Mesothelial cell of epicardium (in vitro differentiated cells): ENCODE measurements at regions not wholly inside any gene's neighbourhood (a gene's known extent, or its start where the extent isn't known, plus 50 kb on each side); places are given as distances from the start of the nearest gene placed in this dataset.
"Not testable (repeated sequence)": the region's sequence is repeated elsewhere in the genome, so short reads cannot be mapped to it uniquely, and the experiment has no call there.

Experiments
- DNase-seq, 2 experiments: peaks; one replicate each; pipeline ENCODE4 v3.0.0; 2021; ENCODE audit warnings: low spot score in 2 of 2; ENCODE audit not compliant: unreplicated experiment in 2 of 2
- H3K27ac Mint-ChIP-seq: 2 replicates; pipeline ENCODE4 v1.8.0; 2021; ENCODE audit warnings: mixed read lengths
- H3K27me3 Mint-ChIP-seq: 2 replicates; pipeline ENCODE4 v1.8.0; 2021; ENCODE audit warnings: low read depth, mixed read lengths
- H3K36me3 Mint-ChIP-seq: 2 replicates; pipeline ENCODE4 v1.8.0; 2021; ENCODE audit warnings: mixed read lengths
- H3K4me1 Mint-ChIP-seq: 2 replicates; pipeline ENCODE4 v1.8.0; 2021; ENCODE audit warnings: mixed read lengths
- H3K4me3 Mint-ChIP-seq: 2 replicates; pipeline ENCODE4 v1.8.0; 2021; ENCODE audit warnings: mild to moderate bottlenecking, moderate library complexity, mixed read lengths
- H3K9me3 Mint-ChIP-seq: 2 replicates; pipeline ENCODE4 v1.8.0; 2021; ENCODE audit warnings: mixed read lengths
- TF ChIP-seq, protein P1 (sequence below): fragments of 200-600 bp; sonication (generic); IDR thresholded peaks from one replicate; pipeline ENCODE4 v1.5.0; 2021; ENCODE audit warnings: antibody characterized with exemption; ENCODE audit not compliant: unreplicated experiment

DNA sequence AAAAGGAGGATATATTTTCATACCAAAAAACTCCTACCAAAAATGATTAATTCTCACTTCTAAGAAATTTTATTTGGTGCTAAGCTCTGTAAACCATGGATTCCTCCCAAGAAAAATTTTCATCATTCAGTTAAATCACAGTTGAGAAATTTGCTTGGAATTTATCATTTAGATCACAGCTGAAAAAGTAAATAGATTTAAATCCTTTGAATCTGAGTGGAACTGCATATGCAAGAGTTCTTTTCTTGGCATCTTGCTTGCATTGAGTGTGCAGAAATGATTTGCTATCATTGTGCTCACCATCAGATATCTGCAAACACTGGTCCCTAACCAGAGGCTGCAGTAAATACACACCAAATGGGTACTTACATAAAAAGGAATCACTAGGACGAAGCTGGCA lies 836.1 kb upstream of the CDH6 start:
- no peaks in the 10 kb centered on the region for H3K36me3 Mint-ChIP-seq
- no peaks in the 10 kb centered on the region for H3K4me1 Mint-ChIP-seq
- H3K27ac Mint-ChIP-seq, result no peak overlapping the region
- TF ChIP-seq, protein P1, sequence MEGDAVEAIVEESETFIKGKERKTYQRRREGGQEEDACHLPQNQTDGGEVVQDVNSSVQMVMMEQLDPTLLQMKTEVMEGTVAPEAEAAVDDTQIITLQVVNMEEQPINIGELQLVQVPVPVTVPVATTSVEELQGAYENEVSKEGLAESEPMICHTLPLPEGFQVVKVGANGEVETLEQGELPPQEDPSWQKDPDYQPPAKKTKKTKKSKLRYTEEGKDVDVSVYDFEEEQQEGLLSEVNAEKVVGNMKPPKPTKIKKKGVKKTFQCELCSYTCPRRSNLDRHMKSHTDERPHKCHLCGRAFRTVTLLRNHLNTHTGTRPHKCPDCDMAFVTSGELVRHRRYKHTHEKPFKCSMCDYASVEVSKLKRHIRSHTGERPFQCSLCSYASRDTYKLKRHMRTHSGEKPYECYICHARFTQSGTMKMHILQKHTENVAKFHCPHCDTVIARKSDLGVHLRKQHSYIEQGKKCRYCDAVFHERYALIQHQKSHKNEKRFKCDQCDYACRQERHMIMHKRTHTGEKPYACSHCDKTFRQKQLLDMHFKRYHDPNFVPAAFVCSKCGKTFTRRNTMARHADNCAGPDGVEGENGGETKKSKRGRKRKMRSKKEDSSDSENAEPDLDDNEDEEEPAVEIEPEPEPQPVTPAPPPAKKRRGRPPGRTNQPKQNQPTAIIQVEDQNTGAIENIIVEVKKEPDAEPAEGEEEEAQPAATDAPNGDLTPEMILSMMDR, result no peak
- DNase-seq, result no peak
- H3K4me3 Mint-ChIP-seq, result no peak overlapping the region
- H3K9me3 Mint-ChIP-seq, result peaks cover 15% of the 10 kb centered on the region
- H3K27me3 Mint-ChIP-seq, result no peaks in the 10 kb centered on the region

DNA sequence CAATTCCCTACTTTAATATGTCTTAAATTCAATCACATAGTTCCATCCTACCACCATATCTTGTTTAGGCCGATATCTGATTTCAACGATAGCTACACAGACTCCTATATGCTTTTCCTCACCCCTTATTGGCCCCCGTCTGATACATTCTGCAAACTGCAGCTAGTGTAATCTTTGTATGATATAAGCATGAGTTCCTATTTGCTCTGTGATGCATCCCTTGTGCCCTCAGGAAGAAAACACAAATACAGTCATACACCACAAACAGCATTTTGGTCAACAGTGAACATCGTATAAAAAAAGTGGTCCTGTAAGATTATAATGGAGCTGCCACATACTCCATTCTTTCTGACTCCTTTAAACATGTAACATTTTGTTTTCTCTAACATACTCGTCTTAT lies 837.8 kb upstream of the CDH6 start:
- TF ChIP-seq, protein P1, result no peak
- peaks cover under 1% of the 10 kb centered on the region for H3K9me3 Mint-ChIP-seq
- no peaks in the 10 kb centered on the region for H3K27me3 Mint-ChIP-seq
- DNase-seq, result no peak
- no peak overlapping the region for H3K4me3 Mint-ChIP-seq
- H3K4me1 Mint-ChIP-seq, result no peaks in the 10 kb centered on the region
- H3K36me3 Mint-ChIP-seq, result no peaks in the 10 kb centered on the region
- no peak overlapping the region for H3K27ac Mint-ChIP-seq

DNA sequence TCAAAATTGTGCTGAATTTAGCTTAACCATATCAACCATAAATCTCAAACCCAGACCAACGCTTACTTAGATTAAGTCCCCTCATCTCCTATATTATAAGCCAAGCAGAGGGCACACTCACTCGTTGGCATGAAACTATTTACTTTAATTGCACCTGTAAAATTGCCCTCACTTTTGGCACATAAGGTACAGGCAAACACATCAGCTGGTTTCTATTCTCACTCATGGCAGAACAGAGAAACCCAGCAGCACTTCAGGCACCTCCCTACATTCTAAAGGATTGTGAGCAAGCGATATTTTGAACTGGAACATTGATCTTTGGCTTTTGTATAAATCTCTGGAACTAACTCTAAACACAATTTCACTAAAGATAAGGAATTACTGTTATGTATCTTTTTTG lies 845.6 kb upstream of the CDH6 start:
- Mint-ChIP-seq H3K27ac (no peak overlapping the region), H3K4me1 (no peaks in the 10 kb centered on the region), H3K27me3 (no peaks in the 10 kb centered on the region), H3K36me3 (no peaks in the 10 kb centered on the region), H3K9me3 (peaks cover 5% of the 10 kb centered on the region), H3K4me3 (no peak overlapping the region)
- no peak for DNase-seq
- TF ChIP-seq, protein P1, result no peak

DNA sequence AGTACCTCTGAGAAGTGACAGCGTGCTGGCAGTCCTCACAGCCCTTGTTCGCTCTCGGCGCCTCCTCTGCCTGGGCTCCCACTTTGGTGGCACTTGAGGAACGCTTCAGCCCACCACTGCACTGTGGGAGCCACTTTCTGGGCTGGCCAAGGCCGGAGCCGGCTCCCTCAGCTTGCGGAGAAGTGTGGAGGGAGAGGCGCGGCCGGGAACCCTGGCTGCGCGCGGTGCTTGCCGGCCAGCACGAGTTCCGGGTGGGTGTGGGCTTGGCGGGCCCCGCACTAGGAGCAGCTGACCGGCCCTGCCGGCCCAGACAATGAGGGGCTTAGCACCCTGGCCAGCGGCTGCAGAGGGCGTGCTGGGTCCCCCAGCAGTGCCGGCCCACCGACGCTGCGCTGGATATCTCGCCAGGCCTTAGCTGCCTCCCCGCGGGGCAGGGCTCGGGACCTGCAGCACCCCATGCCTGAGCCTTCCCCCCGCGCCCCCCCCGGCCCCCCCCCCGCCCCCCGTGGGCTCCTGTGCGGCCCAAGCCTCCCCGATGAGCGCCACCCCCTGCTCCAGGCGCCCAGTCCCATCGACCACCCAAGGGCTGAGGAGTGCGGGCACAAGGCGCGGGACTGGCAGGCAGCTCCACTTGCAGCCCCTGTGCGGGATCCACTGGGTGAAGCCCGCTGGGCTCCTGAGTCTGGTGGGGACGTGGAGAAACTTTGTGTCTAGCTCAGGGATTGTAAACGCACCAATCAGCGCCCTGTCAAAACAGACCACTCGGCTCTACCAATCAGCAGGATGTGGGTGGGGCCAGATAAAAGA lies 847.7 kb upstream of the CDH6 start:
- H3K36me3 Mint-ChIP-seq, DNase-seq, H3K27ac Mint-ChIP-seq, H3K9me3 Mint-ChIP-seq, H3K27me3 Mint-ChIP-seq, H3K4me1 Mint-ChIP-seq, H3K4me3 Mint-ChIP-seq: not testable (repeated sequence)

DNA sequence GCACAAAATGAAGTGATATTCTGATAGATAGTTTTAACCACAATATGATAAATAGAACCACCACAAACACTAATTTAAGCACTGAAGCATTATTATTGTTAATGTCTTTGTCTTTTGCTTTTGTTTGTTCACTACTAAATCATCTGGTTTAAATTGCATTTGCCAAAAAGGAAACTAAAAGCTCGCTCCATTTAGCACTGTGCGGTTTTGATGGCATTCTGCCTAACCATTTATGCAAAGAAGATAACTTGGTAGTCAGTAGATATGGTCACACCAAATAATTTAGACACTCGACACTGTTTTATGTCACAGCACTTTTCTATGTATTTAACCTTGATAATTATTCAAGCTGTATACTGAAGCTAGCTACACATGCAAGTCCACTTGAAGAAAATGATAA lies 849.8 kb upstream of the CDH6 start:
- Mint-ChIP-seq H3K36me3 (no peaks in the 10 kb centered on the region), H3K27ac (no peak overlapping the region), H3K27me3 (no peaks in the 10 kb centered on the region), H3K4me1 (no peaks in the 10 kb centered on the region), H3K4me3 (no peak overlapping the region), H3K9me3 (peaks cover 9% of the 10 kb centered on the region)
- DNase-seq, result no peak
- TF ChIP-seq, protein P1, result no peak

DNA sequence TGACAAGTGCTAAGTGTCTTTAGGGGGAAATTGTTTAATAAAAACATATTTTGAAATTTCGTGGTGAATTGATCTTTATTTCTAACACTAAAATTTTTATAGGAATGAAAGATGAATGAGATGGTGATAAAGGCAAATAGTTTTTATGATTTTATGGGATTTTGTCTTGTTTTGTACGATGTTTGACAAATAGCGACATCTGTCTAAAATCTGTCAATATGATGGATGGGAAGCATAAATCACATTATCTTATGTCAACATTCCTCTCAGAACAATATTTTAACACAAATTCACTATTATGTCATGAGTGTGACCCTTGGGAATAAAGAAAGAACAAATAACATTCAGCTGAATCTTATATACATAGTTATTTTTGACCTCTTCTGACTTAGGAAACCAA lies 852.0 kb upstream of the CDH6 start:
- Mint-ChIP-seq H3K27ac (no peak overlapping the region), H3K27me3 (no peaks in the 10 kb centered on the region), H3K4me3 (no peak overlapping the region), H3K4me1 (no peaks in the 10 kb centered on the region), H3K9me3 (peaks cover 9% of the 10 kb centered on the region), H3K36me3 (no peaks in the 10 kb centered on the region)
- no peak for DNase-seq
- TF ChIP-seq, protein P1, result no peak
